Right lobe of liver (tissue), 6 donors: ENCODE measurements at regions not wholly inside any gene's neighbourhood (a gene's known extent, or its start where the extent isn't known, plus 50 kb on each side); places are given as distances from the start of the nearest gene placed in this dataset.

Experiments
- ATAC-seq, 4 donors: fragments of 200-7000 bp; cut with Tn5 transposase; one replicate each; pipeline ENCODE4 v1.9.1; 2020; ENCODE audit warnings: mild to moderate bottlenecking in 4 of 4, moderate library complexity in 4 of 4
- DNase-seq, 3 donors: peaks; one replicate each; pipeline ENCODE4 v3.0.0-alpha.2; 2020
- H3K27ac ChIP-seq, 3 donors: fragments of 200-600 bp; one replicate each; pipeline ENCODE4 v1.8.0; 2022
- H3K27me3 ChIP-seq, 2 donors: fragments of 200-600 bp; one replicate each; pipeline ENCODE4 v1.8.0; 2022
- H3K36me3 ChIP-seq, 4 donors: fragments of 200-600 bp; sonication (generic) in 1 of 4; one replicate each; pipeline versions ENCODE4 v1.5.1 to v1.8.0; 2017 to 2022; ENCODE audit warnings: control low read depth in 1 of 4
- H3K4me1 ChIP-seq, 4 donors: fragments of 200-600 bp; sonication (generic) in 1 of 4; one replicate each; pipeline versions ENCODE4 v1.5.1 to v1.8.0; 2017 to 2022; ENCODE audit warnings: control low read depth in 1 of 4
- H3K4me3 ChIP-seq, 3 donors: fragments of 200-600 bp; one replicate each; pipeline ENCODE4 v1.8.0; 2022
- H3K9me3 ChIP-seq, 4 donors: fragments of 200-600 bp; sonication (generic) in 1 of 4; one replicate each; pipeline versions ENCODE4 v1.5.1 to v1.8.0; 2017 to 2022; ENCODE audit warnings: control low read depth in 1 of 4
- CTCF ChIP-seq, 4 donors: fragments of 200-600 bp in 3 of 4; fragments of 450-650 bp in 1 of 4; IDR thresholded peaks; one replicate each; pipeline versions ENCODE4 v1.5.1 to v1.8.0; 2016 to 2022; ENCODE audit warnings: antibody characterized with exemption in 4 of 4, mild to moderate bottlenecking in 2 of 4
- POLR2A ChIP-seq: fragments of 450-650 bp; IDR thresholded peaks from one replicate; pipeline ENCODE4 v1.6.1; 2017; ENCODE audit warnings: antibody characterized with exemption, mild to moderate bottlenecking
- WGBS: methylation state at CpG from one replicate; pipeline ENCODE4 v1.1.6; 2018; ENCODE audit warnings: low coverage, low lambda C conversion rate; ENCODE audit not compliant: insufficient coverage; ENCODE audit errors: missing lambda C conversion rate; 5-methylcytosine and 5-hydroxymethylcytosine counted together
- intact Hi-C, 2 donors: fragments of 100-400 bp; cut with DNase I; formaldehyde crosslinking; loops; one replicate each; pipeline versions ENCODE4 v1.11.2 to v1.14.1; 2022
- donor health status: DM: no; HTN: yes; CAD: no.
- donor health status: DM: no; HTN: no; CAD: no.
- donor health status: DM: no; HTN: no; CAD: no.
- donor health status: DM: no; HTN: yes; CAD: no.
- donor health status: DM: no; HTN: yes; CAD: no.

GRCh38 chr6:9461188-9461587, 953.7 kb downstream of the TFAP2A start:
- no peaks in the 10 kb centered on the region for H3K36me3 ChIP-seq
- no peak for DNase-seq
- no peaks in the 10 kb centered on the region for H3K4me1 ChIP-seq
- no peaks in the 10 kb centered on the region for H3K27me3 ChIP-seq
- no peak for TF ChIP-seq POLR2A
- no peak for TF ChIP-seq CTCF (IDR thresholded peaks at IDR 0.05)
- no peak for ATAC-seq
- no peaks in the 10 kb centered on the region for H3K9me3 ChIP-seq
- WGBS: 54% methylated on average over 3 of the region's 3 CpGs
- intact Hi-C loops: no loop called here
- no peak overlapping the region for H3K4me3 ChIP-seq
- H3K27ac ChIP-seq: no peak overlapping the region

GRCh38 chr6:9458424-9458823, 956.5 kb downstream of the TFAP2A start:
- no peaks in the 10 kb centered on the region for H3K9me3 ChIP-seq
- intact Hi-C loops: no loop called here
- no peak for TF ChIP-seq CTCF (IDR thresholded peaks at IDR 0.05)
- TF ChIP-seq POLR2A: no peak
- H3K4me1 ChIP-seq: no peaks in the 10 kb centered on the region
- ATAC-seq (no peak), DNase-seq (no peak)
- 50% methylated on average over 1 of the region's 1 CpG for WGBS
- H3K27me3 ChIP-seq: no peaks in the 10 kb centered on the region
- no peaks in the 10 kb centered on the region for H3K36me3 ChIP-seq
- no peak overlapping the region for H3K27ac ChIP-seq
- H3K4me3 ChIP-seq: no peak overlapping the region

GRCh38 chr6:9455864-9456658, 958.8 kb downstream of the TFAP2A start:
- intact Hi-C loops: no loop called here
- ATAC-seq (no peak), DNase-seq (no peak)
- Histone ChIP-seq H3K27ac (no peak overlapping the region), H3K4me1 (no peaks in the 10 kb centered on the region), H3K9me3 (no peaks in the 10 kb centered on the region), H3K36me3 (no peaks in the 10 kb centered on the region), H3K27me3 (no peaks in the 10 kb centered on the region), H3K4me3 (no peak overlapping the region)
- TF ChIP-seq POLR2A (no peak), CTCF (IDR thresholded peaks at IDR 0.05) (no peak)
- WGBS: 10% methylated on average over 6 of the region's 7 CpGs

GRCh38 chr6:9439621-9440330, 975.1 kb downstream of the TFAP2A start:
- no peak overlapping the region for H3K27ac ChIP-seq
- ATAC-seq: no peak
- TF ChIP-seq CTCF (IDR thresholded peaks at IDR 0.05) (no peak), POLR2A (no peak)
- no peaks in the 10 kb centered on the region for H3K27me3 ChIP-seq
- no peaks in the 10 kb centered on the region for H3K4me1 ChIP-seq
- H3K36me3 ChIP-seq: no peaks in the 10 kb centered on the region
- intact Hi-C loops: no loop called here
- DNase-seq: no peak
- WGBS: 50% methylated on average over 1 of the region's 1 CpG
- no peak overlapping the region for H3K4me3 ChIP-seq
- H3K9me3 ChIP-seq: no peaks in the 10 kb centered on the region
